Osteocyte (in vitro differentiated cells): ENCODE measurements at regions not wholly inside any gene's neighbourhood (a gene's known extent, or its start where the extent isn't known, plus 50 kb on each side); places are given as distances from the start of the nearest gene placed in this dataset.

ENCODE experiments used
- DNase-seq: peaks from one replicate; pipeline ENCODE4 v3.0.0; 2021; ENCODE audit warnings: mixed read lengths; ENCODE audit not compliant: unreplicated experiment; ENCODE audit errors: extremely low spot score
- H3K27ac Mint-ChIP-seq: one replicate; pipeline ENCODE4 v1.8.0; 2021; ENCODE audit warnings: mild to moderate bottlenecking, mixed read lengths; ENCODE audit not compliant: unreplicated experiment
- H3K27me3 Mint-ChIP-seq: one replicate; pipeline ENCODE4 v1.8.0; 2021; ENCODE audit warnings: mixed read lengths; ENCODE audit not compliant: unreplicated experiment
- H3K36me3 Mint-ChIP-seq: one replicate; pipeline ENCODE4 v1.8.0; 2021; ENCODE audit warnings: mixed read lengths; ENCODE audit not compliant: unreplicated experiment
- H3K4me1 Mint-ChIP-seq: one replicate; pipeline ENCODE4 v1.8.0; 2021; ENCODE audit warnings: mixed read lengths; ENCODE audit not compliant: unreplicated experiment
- H3K4me3 Mint-ChIP-seq: one replicate; pipeline ENCODE4 v1.8.0; 2021; ENCODE audit warnings: mild to moderate bottlenecking, moderate library complexity, mixed read lengths; ENCODE audit not compliant: unreplicated experiment
- H3K9me3 Mint-ChIP-seq: one replicate; pipeline ENCODE4 v1.8.0; 2021; ENCODE audit warnings: mixed read lengths; ENCODE audit not compliant: unreplicated experiment
- CTCF ChIP-seq: fragments of 200-600 bp; sonication (generic); IDR thresholded peaks from 2 replicates; pipeline ENCODE4 v1.5.0; 2021; ENCODE audit warnings: antibody characterized with exemption, mild to moderate bottlenecking, moderate library complexity

GRCh38 chr10:8301333-8301732, 246.8 kb downstream of the GATA3 start:
- TF ChIP-seq CTCF = no peak
- Mint-ChIP-seq H3K27me3 (no peaks in the 10 kb centered on the region), H3K27ac (no peak overlapping the region), H3K36me3 (no peaks in the 10 kb centered on the region), H3K4me1 (no peaks in the 10 kb centered on the region), H3K9me3 (no peaks in the 10 kb centered on the region), H3K4me3 (no peak overlapping the region)
- no peak for DNase-seq

GRCh38 chr10:8301831-8302230, 247.3 kb downstream of the GATA3 start:
- Mint-ChIP-seq H3K4me3 (no peak overlapping the region), H3K27ac (no peak overlapping the region), H3K9me3 (no peaks in the 10 kb centered on the region), H3K36me3 (no peaks in the 10 kb centered on the region), H3K27me3 (no peaks in the 10 kb centered on the region), H3K4me1 (no peaks in the 10 kb centered on the region)
- DNase-seq = no peak
- no peak for TF ChIP-seq CTCF

- no peaks in the 10 kb centered on the region for H3K4me1 Mint-ChIP-seq
- H3K9me3 Mint-ChIP-seq = no peaks in the 10 kb centered on the region
- no peak for DNase-seq
- no peaks in the 10 kb centered on the region for H3K27me3 Mint-ChIP-seq
- H3K4me3 Mint-ChIP-seq = no peak overlapping the region
- no peak for TF ChIP-seq CTCF
- H3K27ac Mint-ChIP-seq = no peak overlapping the region
- no peaks in the 10 kb centered on the region for H3K36me3 Mint-ChIP-seq
Measured at GRCh38 chr10:8302565-8302964, 248.1 kb downstream of the GATA3 start.

- H3K4me3 Mint-ChIP-seq = no peak overlapping the region
- H3K4me1 Mint-ChIP-seq = no peaks in the 10 kb centered on the region
- DNase-seq = no peak
- no peaks in the 10 kb centered on the region for H3K27me3 Mint-ChIP-seq
- TF ChIP-seq CTCF = no peak
- no peaks in the 10 kb centered on the region for H3K9me3 Mint-ChIP-seq
- H3K27ac Mint-ChIP-seq = no peak overlapping the region
- H3K36me3 Mint-ChIP-seq = no peaks in the 10 kb centered on the region
Measured at GRCh38 chr10:8304861-8305260, 250.4 kb downstream of the GATA3 start.

GRCh38 chr10:8305876-8306652, 251.6 kb downstream of the GATA3 start:
- Mint-ChIP-seq H3K9me3 (no peaks in the 10 kb centered on the region), H3K36me3 (no peaks in the 10 kb centered on the region), H3K4me1 (no peaks in the 10 kb centered on the region), H3K4me3 (no peak overlapping the region), H3K27me3 (no peaks in the 10 kb centered on the region), H3K27ac (no peak overlapping the region)
- TF ChIP-seq CTCF = no peak
- DNase-seq = no peak
